ENCODE measurements at regions not wholly inside any gene's neighbourhood (a gene's known extent, or its start where the extent isn't known, plus 50 kb on each side); places are given as distances from the start of the nearest gene placed in this dataset.

DNA sequence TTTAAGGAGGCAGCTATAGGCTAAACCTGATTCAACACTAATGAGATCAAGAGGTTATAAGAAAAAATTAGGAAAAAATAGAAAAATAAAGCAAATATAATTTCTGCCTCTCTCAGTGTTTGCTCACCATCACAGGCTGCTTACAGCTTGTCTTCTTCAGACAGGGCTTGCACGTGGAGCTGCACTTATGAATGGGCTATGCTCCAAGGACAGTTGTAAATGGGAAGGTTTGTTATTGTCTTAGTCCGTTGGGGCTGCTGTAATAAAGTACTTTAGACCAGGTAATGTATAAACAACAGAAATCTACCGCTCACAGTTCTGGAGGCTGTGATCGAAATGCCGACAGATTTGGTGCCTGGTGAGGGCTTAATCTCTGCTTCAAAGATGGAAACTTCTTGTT is 219.8 kb downstream of the NEBL start:
- WGBS, 2 donors: 72 to 87% methylated on average over 5 of the region's 5 CpGs
- H3K9me3 ChIP-seq (ENCODE audit: control insufficient read depth in 4 of 4, insufficient read depth in 3 of 4, low read length in 3 of 4): no peaks in the 10 kb centered on the region
- peaks cover 0 to 8% (median 0%) of the 10 kb centered on the region in 5 donors for H3K4me1 ChIP-seq (ENCODE audit: control insufficient read depth in 5 of 5, insufficient read depth in 5 of 5, low read length in 5 of 5)
- H3K27me3 ChIP-seq (ENCODE audit: control insufficient read depth in 3 of 3, insufficient read depth in 3 of 3, low read length in 2 of 3): no peaks in the 10 kb centered on the region
- ATAC-seq (ENCODE audit: insufficient read depth, low FRiP score): no peak
- TF ChIP-seq CTCF (IDR thresholded peaks at IDR 0.05; ENCODE audit: control extremely low read depth, extremely low read depth): no peak
- no peak overlapping the region for H3K27ac ChIP-seq (ENCODE audit: low read depth in 1 of 2, low read length in 1 of 2)
- no peak for DNase-seq
- H3K4me3 ChIP-seq: no peak overlapping the region
- no peak overlapping the region for H3K9ac ChIP-seq (ENCODE audit: insufficient read depth in 1 of 2, low read length in 2 of 2)
- no peaks in the 10 kb centered on the region for H3K36me3 ChIP-seq (ENCODE audit: control insufficient read depth in 4 of 4, insufficient read depth in 4 of 4, low read length in 4 of 4)

- DNase-seq (no peak), ATAC-seq (ENCODE audit: insufficient read depth, low FRiP score) (no peak)
- TF ChIP-seq CTCF (IDR thresholded peaks at IDR 0.05; ENCODE audit: control extremely low read depth, extremely low read depth): no peak
- Histone ChIP-seq H3K4me3 (no peak overlapping the region), H3K27me3 (ENCODE audit: control insufficient read depth in 3 of 3, insufficient read depth in 3 of 3, low read length in 2 of 3) (no peaks in the 10 kb centered on the region), H3K4me1 (ENCODE audit: control insufficient read depth in 5 of 5, insufficient read depth in 5 of 5, low read length in 5 of 5) (peaks cover 0 to 10% (median 2%) of the 10 kb centered on the region in 5 donors), H3K9me3 (ENCODE audit: control insufficient read depth in 4 of 4, insufficient read depth in 3 of 4, low read length in 3 of 4) (no peaks in the 10 kb centered on the region), H3K9ac (ENCODE audit: insufficient read depth in 1 of 2, low read length in 2 of 2) (no peak overlapping the region), H3K36me3 (ENCODE audit: control insufficient read depth in 4 of 4, insufficient read depth in 4 of 4, low read length in 4 of 4) (no peaks in the 10 kb centered on the region), H3K27ac (ENCODE audit: low read depth in 1 of 2, low read length in 1 of 2) (no peak overlapping the region)
- 4 to 12% methylated on average over 1 of the region's 1 CpG for WGBS, 2 donors
Measured at GRCh38 chr10:20674926-20675325, 222.2 kb downstream of the NEBL start.

- TF ChIP-seq CTCF (IDR thresholded peaks at IDR 0.05; ENCODE audit: control extremely low read depth, extremely low read depth): no peak
Measured at GRCh38 chr10:20673175-20673574, 223.9 kb downstream of the NEBL start.

GRCh38 chr10:20672741-20673140 is 224.4 kb downstream of the NEBL start:
- H3K27ac ChIP-seq (ENCODE audit: low read depth in 1 of 2, low read length in 1 of 2): peak overlapping the region in 1 of 2 donors; percentile 9
- ATAC-seq (ENCODE audit: insufficient read depth, low FRiP score) (no peak), DNase-seq (peak in 2 of 3 donors; percentile 23 to 25)
- TF ChIP-seq CTCF (IDR thresholded peaks at IDR 0.05; ENCODE audit: control extremely low read depth, extremely low read depth): no peak
- no peaks in the 10 kb centered on the region for H3K27me3 ChIP-seq (ENCODE audit: control insufficient read depth in 3 of 3, insufficient read depth in 3 of 3, low read length in 2 of 3)
- WGBS, 2 donors: 68 to 70% methylated on average over 5 of the region's 5 CpGs
- H3K9me3 ChIP-seq (ENCODE audit: control insufficient read depth in 4 of 4, insufficient read depth in 3 of 4, low read length in 3 of 4): no peaks in the 10 kb centered on the region
- H3K36me3 ChIP-seq (ENCODE audit: control insufficient read depth in 4 of 4, insufficient read depth in 4 of 4, low read length in 4 of 4): no peaks in the 10 kb centered on the region
- peaks cover 0 to 10% (median 2%) of the 10 kb centered on the region in 5 donors for H3K4me1 ChIP-seq (ENCODE audit: control insufficient read depth in 5 of 5, insufficient read depth in 5 of 5, low read length in 5 of 5)
- H3K9ac ChIP-seq (ENCODE audit: insufficient read depth in 1 of 2, low read length in 2 of 2): no peak overlapping the region
- no peak overlapping the region for H3K4me3 ChIP-seq

More at GRCh38 chr10:20673175-20673574, 223.9 kb downstream of the NEBL start:
- Histone ChIP-seq H3K4me3 (no peak overlapping the region), H3K9ac (ENCODE audit: insufficient read depth in 1 of 2, low read length in 2 of 2) (no peak overlapping the region), H3K36me3 (ENCODE audit: control insufficient read depth in 4 of 4, insufficient read depth in 4 of 4, low read length in 4 of 4) (no peaks in the 10 kb centered on the region), H3K27me3 (ENCODE audit: control insufficient read depth in 3 of 3, insufficient read depth in 3 of 3, low read length in 2 of 3) (no peaks in the 10 kb centered on the region), H3K9me3 (ENCODE audit: control insufficient read depth in 4 of 4, insufficient read depth in 3 of 4, low read length in 3 of 4) (no peaks in the 10 kb centered on the region), H3K4me1 (ENCODE audit: control insufficient read depth in 5 of 5, insufficient read depth in 5 of 5, low read length in 5 of 5) (peaks cover 0 to 10% (median 2%) of the 10 kb centered on the region in 5 donors), H3K27ac (ENCODE audit: low read depth in 1 of 2, low read length in 1 of 2) (no peak overlapping the region)
- 65 to 77% methylated on average over 4 of the region's 4 CpGs for WGBS, 2 donors
- ATAC-seq (ENCODE audit: insufficient read depth, low FRiP score) (no peak), DNase-seq (no peak)
